SJSA1 (cell line): ENCODE measurements at regions not wholly inside any gene's neighbourhood (a gene's known extent, or its start where the extent isn't known, plus 50 kb on each side); places are given as distances from the start of the nearest gene placed in this dataset.
"Not testable (repeated sequence)": the region's sequence is repeated elsewhere in the genome, so short reads cannot be mapped to it uniquely, and the experiment has no call there.

Experiments used
- DNase-seq, 2 experiments: peaks; one replicate each; pipeline ENCODE4 v3.0.0-alpha.2; 2015 to 2020; ENCODE audit warnings: low spot score in 2 of 2, low read depth in 1 of 2
- H3K27ac ChIP-seq: fragments of 250-450 bp; sonication (Bioruptor Pico); 2 replicates; pipeline ENCODE4 v1.5.1; 2020; ENCODE audit warnings: mild to moderate bottlenecking, moderate library complexity
- H3K27me3 ChIP-seq: fragments of 250-450 bp; sonication (Bioruptor Pico); replicated peaks from 2 replicates; pipeline ENCODE4 v1.5.1; 2020; ENCODE audit warnings: mild to moderate bottlenecking, moderate library complexity
- H3K36me3 ChIP-seq: fragments of 250-450 bp; sonication (Bioruptor Pico); 2 replicates; pipeline ENCODE4 v1.5.1; 2020; ENCODE audit warnings: mild to moderate bottlenecking
- H3K4me1 ChIP-seq: fragments of 250-450 bp; sonication (Bioruptor Pico); replicated peaks from 2 replicates; pipeline ENCODE4 v1.6.1; 2021; ENCODE audit warnings: mild to moderate bottlenecking
- H3K4me3 ChIP-seq: fragments of 250-450 bp; sonication (Bioruptor Pico); 2 replicates; pipeline ENCODE4 v1.5.1; 2020; ENCODE audit warnings: mild to moderate bottlenecking
- H3K9me3 ChIP-seq: fragments of 250-450 bp; sonication (Bioruptor Pico); replicated peaks from 2 replicates; pipeline ENCODE4 v1.5.1; 2020; ENCODE audit warnings: mild to moderate bottlenecking

DNA sequence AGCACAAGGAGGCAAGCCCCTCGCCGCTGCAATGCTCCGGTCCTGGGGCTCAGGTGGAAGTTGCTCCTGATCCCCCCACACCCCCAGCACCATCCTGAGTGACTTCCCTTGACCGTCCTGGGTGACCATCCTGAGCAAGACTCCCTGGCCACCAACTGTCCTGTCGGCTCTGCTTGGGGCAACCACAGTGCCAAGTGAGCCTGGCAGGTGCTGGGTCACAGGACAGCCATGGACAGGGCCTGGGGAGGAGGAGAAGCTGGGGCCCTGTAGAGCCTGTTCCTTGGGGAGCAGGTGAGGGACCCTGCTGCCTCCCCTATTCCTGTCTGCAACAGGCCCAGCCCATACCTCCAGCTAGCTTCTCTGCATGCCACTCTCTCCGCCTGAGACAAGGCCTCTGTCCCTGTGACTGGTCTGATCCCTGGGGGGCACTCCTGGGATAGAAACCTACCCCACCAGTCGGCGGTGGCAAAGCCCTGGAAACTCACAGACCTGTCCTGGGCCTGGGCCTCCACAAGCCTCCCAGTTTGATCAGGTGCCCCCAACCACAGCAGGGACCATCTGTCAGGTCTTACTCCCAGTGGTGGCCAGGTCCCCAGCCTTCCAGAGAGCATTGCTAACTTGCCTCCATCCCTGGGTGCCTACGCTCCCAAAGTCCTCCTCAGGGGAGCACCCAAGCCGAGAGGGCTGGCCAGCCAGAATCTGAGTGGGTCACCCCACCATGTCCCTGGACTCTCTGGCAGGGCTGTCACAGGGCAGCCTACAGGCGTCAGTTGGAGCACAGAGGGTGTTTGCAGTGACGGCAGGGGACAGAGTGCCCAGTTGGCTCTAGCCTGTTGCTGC, 68.7 kb upstream of the WNT7B start:
- peak overlapping the region; percentile 53; the same call in 1 of the 2 replicates for H3K4me3 ChIP-seq
- no peaks in the 10 kb centered on the region for H3K36me3 ChIP-seq
- H3K4me1 ChIP-seq: peaks cover 22% of the 10 kb centered on the region
- H3K9me3 ChIP-seq: no peaks in the 10 kb centered on the region
- DNase-seq: no peak
- no peaks in the 10 kb centered on the region for H3K27me3 ChIP-seq
- no peak overlapping the region for H3K27ac ChIP-seq

DNA sequence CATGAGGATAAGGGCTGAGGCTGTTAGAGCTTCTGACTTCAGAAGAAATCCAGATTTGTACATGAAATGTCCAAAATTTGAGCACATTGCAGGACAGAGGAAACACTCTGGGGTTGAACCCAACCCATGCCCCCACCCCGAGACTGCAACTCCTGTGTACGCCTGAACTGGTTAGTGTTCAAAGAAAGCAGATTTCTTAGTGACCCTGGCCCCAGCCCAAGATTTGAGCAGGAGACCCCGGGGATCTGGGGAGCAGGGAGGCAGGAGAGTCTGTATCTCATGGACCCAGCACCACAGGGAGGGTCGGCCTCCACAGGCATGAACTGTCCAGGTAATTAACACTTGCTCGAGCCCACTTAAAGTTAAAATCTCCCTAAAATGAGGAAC, 69.3 kb upstream of the WNT7B start:
- DNase-seq: no peak
- Histone ChIP-seq H3K36me3 (no peaks in the 10 kb centered on the region), H3K27me3 (no peaks in the 10 kb centered on the region), H3K4me1 (peaks cover 27% of the 10 kb centered on the region), H3K27ac (no peak overlapping the region), H3K9me3 (no peaks in the 10 kb centered on the region), H3K4me3 (no peak overlapping the region)

DNA sequence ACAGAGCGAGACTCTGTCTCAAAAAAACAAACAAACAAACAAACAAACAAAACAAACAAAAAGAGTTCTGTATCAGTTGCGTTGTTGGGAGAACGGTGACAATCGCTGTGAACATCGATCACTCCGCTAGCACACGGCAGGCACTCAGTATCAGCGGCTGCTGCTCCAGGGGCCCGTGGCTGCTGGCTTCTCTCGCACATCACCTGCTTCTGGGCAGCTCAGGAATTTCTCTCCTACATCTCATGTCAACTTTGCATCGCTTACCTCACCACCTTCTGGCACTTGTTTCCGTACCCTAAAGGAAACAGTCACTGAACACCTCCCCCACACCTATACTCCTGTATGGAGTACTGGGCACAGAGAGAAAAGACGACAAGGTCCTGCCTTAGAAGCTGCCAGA, 70.3 kb upstream of the WNT7B start:
- Histone ChIP-seq H3K27me3 (no peaks in the 10 kb centered on the region), H3K27ac (no peak overlapping the region), H3K36me3 (no peaks in the 10 kb centered on the region), H3K4me3 (no peak overlapping the region), H3K4me1 (peaks cover 37% of the 10 kb centered on the region), H3K9me3 (no peaks in the 10 kb centered on the region)
- DNase-seq: no peak

DNA sequence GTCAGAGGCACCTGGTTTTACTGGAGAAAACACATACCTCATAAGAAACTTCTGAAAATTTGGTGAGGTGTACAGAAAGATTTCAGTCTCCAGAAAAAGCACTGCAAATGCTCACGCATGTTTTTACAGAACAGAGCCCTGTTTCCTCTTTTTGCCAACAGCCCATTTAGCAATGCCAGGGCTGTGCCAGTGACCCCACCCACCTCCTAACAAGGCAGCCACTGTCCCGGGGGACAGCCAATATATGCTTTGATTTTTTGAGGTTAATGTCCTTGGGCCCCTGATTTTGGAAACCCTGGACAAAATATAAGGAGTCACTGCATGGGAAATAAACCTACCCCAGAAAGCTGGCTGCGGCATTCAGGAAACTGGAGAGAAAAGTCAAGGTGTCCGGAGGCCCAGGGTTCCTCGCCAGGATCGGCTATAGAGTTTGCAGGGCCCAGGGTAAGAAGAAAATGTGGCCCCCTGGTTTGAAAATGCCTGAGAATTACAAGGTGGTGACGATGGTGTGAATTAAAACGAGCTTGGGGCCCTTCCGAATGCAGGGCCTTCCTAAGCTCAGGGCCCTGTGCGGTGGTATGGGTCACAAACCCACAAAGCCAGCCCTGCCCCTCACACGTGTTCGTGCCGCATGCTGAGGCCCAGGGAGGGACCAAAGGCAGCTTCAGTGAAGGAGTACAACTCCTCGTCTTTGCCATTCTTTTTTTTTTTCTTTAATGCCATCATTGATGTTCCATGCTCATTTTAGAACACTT, 71.1 kb upstream of the WNT7B start:
- H3K9me3 ChIP-seq: no peaks in the 10 kb centered on the region
- no peaks in the 10 kb centered on the region for H3K36me3 ChIP-seq
- no peak for DNase-seq
- H3K27me3 ChIP-seq: no peaks in the 10 kb centered on the region
- H3K4me3 ChIP-seq: no peak overlapping the region
- no peak overlapping the region for H3K27ac ChIP-seq
- peaks cover 45% of the 10 kb centered on the region for H3K4me1 ChIP-seq

DNA sequence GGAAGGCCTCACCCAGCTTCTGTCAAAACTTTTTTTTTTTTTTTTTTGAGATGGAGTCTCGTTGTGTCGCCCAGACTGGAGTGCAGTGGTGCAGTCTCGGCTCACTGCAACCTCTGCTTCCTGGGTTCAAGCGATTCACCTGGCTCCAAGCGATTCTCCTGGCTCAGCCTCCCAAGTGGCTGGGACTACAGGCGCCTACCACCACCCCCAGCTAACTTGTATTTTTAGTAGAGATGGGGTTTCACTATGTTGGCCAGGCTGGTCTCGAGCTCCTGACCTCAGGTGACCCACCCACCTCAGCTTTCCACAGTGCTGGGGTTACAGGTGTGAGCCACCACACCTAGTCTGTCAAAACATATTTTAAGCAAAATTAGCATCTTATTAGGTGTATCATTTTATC, 71.7 kb upstream of the WNT7B start:
- not testable (repeated sequence) for H3K36me3 ChIP-seq, H3K4me3 ChIP-seq, H3K27me3 ChIP-seq, H3K9me3 ChIP-seq, H3K27ac ChIP-seq, DNase-seq
- peaks cover 47% of the 10 kb centered on the region for H3K4me1 ChIP-seq

DNA sequence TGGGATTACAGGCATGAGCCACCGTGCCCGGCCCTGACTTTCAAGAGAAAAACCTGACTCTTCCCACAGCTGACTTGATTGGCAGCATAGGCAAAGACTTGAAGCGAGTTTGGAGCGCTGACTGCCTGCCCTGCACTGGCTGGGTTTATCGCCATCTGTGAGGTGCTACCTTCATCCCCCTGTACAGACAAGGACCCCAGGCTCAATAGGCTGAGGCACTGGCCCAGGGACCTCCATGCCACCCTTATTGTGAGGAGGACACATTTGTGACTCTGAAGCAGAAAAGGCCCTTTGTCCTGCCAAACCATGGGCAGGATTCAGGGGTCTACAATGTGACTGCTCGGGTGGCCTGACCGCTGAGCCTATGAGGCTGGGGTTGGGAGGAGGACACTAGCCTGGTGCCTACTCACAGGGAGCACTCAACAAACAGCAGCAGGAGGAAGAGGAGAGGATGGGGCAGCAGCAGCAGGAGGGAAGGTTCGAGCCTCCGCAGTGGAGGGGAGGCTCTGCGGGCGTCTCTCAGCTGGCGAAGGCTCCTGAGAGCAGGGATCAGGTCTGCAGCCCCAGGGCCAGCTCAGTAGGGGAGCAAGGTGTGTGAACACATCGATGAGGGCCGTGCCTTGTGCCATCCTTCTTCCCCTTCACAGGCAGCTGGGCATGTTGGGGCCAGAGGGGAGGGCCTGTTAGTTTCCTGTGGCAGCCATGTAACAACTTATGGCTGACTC, 72.9 kb upstream of the WNT7B start:
- H3K27ac ChIP-seq: no peak overlapping the region
- no peak overlapping the region for H3K4me3 ChIP-seq
- H3K27me3 ChIP-seq: no peaks in the 10 kb centered on the region
- no peak for DNase-seq
- no peaks in the 10 kb centered on the region for H3K9me3 ChIP-seq
- H3K36me3 ChIP-seq: no peaks in the 10 kb centered on the region; the same call in 1 of the 2 replicates
- H3K4me1 ChIP-seq: peaks cover 45% of the 10 kb centered on the region

DNA sequence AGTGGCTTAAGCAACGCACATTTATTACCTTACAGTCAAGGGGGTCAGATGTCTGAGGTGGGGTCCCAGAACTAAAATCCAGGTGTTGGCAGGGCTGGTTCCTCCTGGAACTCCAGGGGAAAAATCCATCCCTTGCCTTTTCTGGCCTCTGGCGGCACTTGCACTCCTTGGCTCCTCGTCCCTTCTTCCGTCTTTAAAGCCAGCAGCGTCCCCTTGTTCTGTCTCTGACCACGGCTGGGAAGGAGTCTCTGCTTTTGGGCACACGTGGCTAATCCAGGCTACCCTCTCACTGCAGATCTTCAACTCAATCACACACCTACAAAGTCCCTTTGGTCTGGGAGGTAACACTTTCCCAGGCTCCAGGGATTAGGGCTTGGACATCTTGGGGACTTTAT, 73.5 kb upstream of the WNT7B start:
- Histone ChIP-seq H3K4me3 (no peak overlapping the region), H3K27ac (no peak overlapping the region), H3K4me1 (peaks cover 45% of the 10 kb centered on the region), H3K27me3 (no peaks in the 10 kb centered on the region), H3K9me3 (no peaks in the 10 kb centered on the region), H3K36me3 (no peaks in the 10 kb centered on the region; the same call in 1 of the 2 replicates)
- DNase-seq: no peak

DNA sequence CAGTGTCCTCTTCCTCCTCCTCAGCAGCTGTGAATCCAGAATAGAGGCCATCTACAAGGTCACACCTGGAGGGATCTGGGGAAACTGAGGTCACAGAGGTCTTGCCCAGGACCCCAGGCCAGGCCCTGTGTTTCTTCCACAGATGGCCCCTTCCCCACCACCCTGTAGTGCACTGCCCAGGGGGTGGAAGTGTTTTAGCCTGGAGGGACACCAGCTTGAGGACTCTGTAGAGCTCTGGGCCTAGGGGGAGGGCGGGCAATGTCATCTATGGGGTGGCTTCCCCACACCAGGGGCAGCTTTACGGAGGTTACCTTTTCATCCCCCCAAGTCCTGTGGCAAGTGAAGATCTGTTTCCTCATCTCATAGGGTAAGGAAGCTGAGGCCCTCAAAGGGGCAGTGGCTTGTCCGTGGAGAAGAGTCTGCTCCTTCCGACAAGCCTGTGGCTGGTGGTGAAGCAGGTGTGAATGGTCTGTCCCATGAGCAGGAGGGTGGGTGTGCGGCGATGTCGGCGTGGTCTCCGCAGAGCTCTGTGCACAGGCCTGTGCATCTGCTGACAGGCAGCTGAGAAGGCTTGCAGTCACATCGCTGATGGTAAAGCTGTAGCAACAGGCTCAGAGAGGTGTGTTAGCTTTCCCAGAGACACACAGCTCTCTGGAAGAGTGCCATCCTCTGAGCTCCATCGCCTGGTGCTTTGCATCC, 74.1 kb upstream of the WNT7B start:
- no peaks in the 10 kb centered on the region; the same call in 1 of the 2 replicates for H3K36me3 ChIP-seq
- no peaks in the 10 kb centered on the region for H3K27me3 ChIP-seq
- no peak overlapping the region for H3K27ac ChIP-seq
- H3K9me3 ChIP-seq: no peaks in the 10 kb centered on the region
- DNase-seq: no peak
- H3K4me3 ChIP-seq: no peak overlapping the region
- peaks cover 49% of the 10 kb centered on the region for H3K4me1 ChIP-seq

DNA sequence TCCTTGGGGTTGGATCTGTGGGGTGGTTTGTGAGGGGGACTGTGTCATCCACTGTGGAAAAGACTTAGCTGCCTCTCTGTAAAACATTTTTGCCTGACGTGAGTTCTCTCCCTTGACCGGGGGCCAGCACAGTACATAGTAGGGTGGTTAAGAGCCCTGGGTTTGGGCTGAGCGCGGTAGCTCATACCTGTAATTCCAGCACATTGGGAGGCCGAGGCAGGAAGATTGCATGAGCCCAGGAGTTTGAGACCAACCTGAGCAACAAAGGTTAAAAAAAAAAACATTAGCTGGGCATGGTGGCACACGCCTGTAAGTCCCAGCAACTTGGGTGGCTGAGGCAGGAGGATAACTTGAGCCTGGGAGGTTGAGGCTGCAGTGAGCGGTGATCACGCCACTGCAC, 74.7 kb upstream of the WNT7B start:
- H3K27me3 ChIP-seq: no peaks in the 10 kb centered on the region
- peaks cover 54% of the 10 kb centered on the region for H3K4me1 ChIP-seq
- no peak overlapping the region for H3K4me3 ChIP-seq
- DNase-seq: no peak
- H3K9me3 ChIP-seq: no peaks in the 10 kb centered on the region
- peak overlapping the region; percentile 55 for H3K27ac ChIP-seq
- no peaks in the 10 kb centered on the region; the same call in 1 of the 2 replicates for H3K36me3 ChIP-seq

DNA sequence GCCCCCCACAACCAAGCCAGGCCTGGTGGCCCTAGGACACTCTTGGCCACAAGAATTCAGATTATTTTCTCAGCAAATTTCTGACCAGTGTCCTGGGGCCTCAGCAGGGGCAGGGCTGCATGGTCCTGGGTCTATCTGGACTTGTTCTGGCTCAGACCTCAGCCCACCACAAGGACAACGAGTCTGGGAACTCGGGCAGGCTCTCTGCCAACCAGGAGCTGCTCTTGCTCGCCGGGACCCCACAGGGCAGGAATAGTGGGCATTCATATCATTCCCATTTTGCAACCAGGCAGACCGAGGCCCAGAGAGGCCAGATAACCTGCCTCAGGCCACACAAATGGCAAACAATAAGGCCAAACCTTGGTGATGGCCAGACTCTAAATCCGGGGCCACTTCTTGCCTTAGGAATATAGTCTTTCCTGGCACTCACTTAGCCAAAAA, 75.4 kb upstream of the WNT7B start:
- DNase-seq: peak; percentile 65 to 70
- H3K9me3 ChIP-seq: no peaks in the 10 kb centered on the region
- no peaks in the 10 kb centered on the region; the same call in 1 of the 2 replicates for H3K36me3 ChIP-seq
- peaks cover 61% of the 10 kb centered on the region for H3K4me1 ChIP-seq
- peak overlapping the region; percentile 55 for H3K27ac ChIP-seq
- H3K27me3 ChIP-seq: no peaks in the 10 kb centered on the region
- H3K4me3 ChIP-seq: peak overlapping the region; percentile 63; the same call in 1 of the 2 replicates

DNA sequence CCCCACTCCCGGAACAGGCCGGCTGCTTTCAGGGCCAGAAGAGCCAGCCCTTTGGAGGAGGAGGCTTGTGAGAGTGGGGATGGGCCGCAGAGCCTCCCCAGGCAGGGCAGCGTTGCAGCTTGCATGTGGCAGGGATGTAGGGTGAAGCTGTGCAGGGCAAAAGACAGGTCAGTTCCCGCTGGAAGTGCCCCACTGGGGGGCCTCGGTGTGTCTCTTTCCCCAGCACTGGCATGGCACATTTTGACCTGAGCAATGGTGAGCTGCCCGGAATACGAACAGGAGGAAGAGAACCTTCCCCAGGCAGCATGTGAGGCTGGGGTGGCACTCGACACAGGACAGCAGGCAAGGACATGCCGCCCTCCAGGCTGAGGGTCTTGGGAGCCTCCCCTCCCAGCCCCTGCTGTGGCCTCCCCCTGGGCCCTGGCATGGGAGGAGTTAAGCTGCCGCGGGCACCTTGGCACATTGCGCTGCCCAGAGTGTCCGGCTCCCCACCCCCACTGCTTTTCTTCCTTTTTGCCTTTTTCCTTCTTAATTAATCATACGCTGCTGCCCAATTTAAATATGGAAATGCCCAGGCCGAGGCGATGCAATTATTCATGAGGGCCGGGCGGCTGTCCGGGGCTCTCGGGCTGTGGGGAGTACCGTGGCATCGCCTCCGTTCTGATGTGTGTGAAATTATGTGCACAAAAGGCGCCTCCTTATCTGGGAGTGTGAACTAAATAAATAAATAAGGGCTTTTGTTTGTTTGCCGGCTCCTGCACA, 76.0 kb upstream of the WNT7B start:
- no peaks in the 10 kb centered on the region for H3K9me3 ChIP-seq
- DNase-seq: peak in 1 of 2 experiments; percentile 75
- peak overlapping the region; percentile 63 for H3K4me3 ChIP-seq
- H3K36me3 ChIP-seq: no peaks in the 10 kb centered on the region; the same call in 1 of the 2 replicates
- H3K27ac ChIP-seq: peak overlapping the region; percentile 55
- H3K4me1 ChIP-seq: peaks cover 67% of the 10 kb centered on the region
- H3K27me3 ChIP-seq: no peaks in the 10 kb centered on the region

DNA sequence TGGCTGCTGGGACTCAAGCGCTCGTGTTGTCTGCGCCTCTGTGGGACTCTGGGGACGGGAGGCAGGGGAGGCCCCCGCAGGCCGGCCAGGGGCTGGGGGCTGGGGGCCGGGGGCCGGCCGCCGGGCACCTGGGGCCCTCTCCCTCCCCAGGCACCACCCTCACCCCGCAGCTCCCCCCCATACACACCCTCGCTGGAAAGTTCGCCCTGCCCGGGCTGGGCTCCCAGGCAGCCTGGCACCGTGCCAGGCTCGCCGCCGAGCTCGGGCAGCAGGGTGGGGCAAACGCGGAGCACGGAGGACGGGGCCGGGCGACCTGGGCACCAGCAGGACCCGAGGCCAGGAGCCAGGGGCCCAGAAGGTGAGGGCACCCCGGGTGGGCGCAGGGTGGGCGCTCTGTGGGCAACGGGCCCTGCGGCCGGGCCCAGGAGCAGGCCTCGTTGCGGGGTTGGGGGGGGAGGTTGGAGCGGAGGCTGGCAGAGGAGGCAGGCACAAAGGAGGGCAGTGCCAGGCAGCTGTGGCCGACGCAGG, 76.7 kb upstream of the WNT7B start:
- Histone ChIP-seq H3K9me3 (no peaks in the 10 kb centered on the region), H3K36me3 (no peaks in the 10 kb centered on the region; the same call in 1 of the 2 replicates), H3K27ac (peak overlapping the region; percentile 86), H3K4me3 (peak overlapping the region; percentile 63), H3K27me3 (no peaks in the 10 kb centered on the region), H3K4me1 (peaks cover 70% of the 10 kb centered on the region)
- DNase-seq: peak; percentile 71 to 87
